GM18498 (cell line): ENCODE measurements at regions not wholly inside any gene's neighbourhood (a gene's known extent, or its start where the extent isn't known, plus 50 kb on each side); places are given as distances from the start of the nearest gene placed in this dataset.
"Not testable (repeated sequence)": the region's sequence is repeated elsewhere in the genome, so short reads cannot be mapped to it uniquely, and the experiment has no call there.

ENCODE experiments used
- ATAC-seq: cut with Tn5 transposase; IDR thresholded peaks from one replicate; pipeline ENCODE4 v1.9.1; 2021; ENCODE audit warnings: mild to moderate bottlenecking, moderate library complexity; ENCODE audit not compliant: unreplicated experiment

DNA sequence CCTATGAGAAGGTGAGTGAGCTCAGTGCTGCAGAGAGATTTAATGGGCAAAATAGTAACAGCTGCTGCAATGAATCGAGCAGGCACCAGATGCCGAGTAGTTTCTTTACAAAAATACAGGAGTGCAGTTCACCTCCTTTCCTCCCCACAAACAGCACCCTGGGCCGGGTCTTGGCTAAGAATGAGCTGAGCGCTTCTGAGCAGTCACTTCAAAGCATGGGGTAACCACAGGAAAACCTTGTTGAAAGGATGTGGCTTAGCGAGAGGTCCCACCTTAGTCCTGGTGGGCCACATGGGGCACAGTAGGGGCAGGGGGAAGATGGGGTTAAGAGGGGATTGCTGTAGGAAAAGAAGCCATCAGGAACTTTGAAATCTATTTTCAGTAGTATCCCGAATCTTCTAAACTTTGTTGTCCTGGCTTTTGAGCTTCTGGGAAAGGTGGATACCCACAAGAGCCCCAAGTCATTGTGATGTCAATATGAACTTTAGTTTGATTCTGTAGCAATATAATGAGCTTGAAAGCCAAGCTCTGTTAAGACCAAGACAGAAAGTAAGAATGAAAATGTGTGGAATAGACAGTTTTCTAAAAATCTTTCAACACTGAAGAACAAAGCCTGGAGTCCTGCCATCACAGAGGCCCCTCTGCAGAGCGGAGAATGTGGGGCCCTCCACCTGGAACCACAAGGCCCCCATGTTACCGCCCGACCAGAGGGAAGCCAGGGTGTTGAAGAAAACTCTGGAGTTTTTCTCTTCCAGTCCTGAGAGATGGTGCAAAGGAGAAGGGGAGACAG, 101.0 kb upstream of the ZNF236 start:
- no peak for ATAC-seq

DNA sequence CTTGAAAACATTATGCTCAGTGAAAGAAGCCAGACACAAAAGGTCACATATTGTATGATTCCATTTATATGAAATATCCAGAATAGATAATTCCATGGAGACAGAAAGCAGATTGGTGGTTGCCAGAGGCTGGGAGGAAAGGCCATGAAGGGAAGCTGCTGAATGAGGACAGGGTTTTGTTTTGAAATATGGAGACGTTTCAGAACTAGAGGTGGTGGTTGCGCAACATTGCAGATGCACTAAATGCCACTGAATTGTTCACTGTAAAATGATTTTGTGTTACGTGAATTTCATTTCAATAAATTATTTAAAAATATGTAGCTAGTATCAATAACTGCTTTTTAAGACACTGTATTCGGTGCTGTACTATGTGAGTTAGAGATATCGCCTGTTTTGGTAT, 101.7 kb upstream of the ZNF236 start:
- ATAC-seq = no peak

DNA sequence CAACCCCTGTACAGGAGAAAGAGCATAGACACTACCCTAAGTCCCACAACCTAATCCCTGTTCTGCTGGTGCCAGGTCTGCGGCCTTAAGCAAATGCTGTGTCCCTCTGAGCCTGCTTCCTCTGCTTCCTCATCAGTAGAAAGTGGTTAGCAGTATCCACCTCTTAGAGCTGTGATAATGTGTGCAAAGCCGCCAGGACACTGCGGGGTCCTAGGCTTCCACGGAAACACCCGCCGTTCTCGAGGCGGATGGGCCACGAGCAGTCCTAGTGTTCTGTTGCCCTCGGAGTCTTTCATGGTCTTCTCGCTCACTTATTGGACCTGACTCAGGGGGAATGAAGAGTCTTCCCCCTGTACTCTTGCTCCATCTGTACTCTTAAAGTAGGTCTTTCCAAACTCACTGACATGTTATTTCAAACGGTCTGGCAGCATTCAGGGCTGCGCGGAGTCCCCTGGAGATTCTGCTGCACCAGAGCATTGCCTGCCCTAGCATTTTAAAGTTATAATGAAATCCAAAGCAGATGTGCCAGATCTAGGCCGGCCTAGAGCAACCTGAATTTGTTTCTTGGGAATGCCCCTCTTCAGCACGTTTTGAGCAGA, 107.2 kb upstream of the ZNF236 start:
- no peak for ATAC-seq

DNA sequence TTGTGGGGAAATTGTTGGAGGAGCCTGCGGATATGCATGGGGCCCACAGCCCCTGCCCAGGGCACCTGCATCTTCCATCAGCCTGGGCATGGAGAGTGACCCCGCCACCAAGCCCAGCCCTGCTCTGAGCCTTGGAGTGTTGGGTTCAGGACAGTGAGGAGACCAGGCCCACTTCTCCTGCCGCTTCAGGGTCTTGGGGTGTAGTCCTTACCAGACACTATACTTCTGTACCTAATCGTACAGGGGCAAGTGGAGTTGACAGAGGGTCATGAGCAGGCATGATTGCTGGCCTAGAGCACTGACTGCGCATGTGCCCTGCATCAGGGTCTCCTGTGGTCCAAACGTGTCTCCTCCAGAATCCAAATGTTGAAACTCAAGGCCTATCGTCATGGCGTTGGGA, 108.9 kb upstream of the ZNF236 start:
- no peak for ATAC-seq

DNA sequence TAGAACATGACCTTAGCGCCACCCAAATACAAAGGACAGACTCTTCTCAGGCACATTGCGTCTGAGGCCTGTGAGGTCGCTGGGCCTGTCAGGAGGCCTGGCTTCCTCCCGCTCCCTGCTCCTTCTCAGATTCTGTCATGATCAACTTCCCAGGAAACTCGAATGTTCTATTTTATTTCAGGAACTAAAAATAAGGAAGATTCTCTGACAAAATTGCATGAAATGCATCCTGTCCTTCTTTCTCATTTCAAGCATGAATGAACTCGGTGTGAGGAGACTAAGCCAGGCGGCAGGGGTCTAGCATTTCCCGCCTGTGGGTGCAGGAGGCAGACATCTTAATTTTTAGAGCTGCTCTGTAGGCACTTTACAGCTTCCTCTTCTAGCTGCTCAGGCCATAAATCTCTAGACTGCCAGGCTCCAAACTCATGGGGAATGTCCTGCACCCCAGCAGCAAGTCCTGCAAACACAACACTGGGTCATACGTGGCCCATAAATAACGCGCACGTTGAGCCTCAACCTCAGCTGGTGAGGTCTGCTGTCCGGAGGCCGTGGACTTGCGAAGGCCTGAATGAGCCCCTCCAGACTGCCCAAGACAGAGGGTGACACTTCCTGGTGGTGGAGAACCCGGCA, 109.7 kb upstream of the ZNF236 start:
- ATAC-seq = no peak

DNA sequence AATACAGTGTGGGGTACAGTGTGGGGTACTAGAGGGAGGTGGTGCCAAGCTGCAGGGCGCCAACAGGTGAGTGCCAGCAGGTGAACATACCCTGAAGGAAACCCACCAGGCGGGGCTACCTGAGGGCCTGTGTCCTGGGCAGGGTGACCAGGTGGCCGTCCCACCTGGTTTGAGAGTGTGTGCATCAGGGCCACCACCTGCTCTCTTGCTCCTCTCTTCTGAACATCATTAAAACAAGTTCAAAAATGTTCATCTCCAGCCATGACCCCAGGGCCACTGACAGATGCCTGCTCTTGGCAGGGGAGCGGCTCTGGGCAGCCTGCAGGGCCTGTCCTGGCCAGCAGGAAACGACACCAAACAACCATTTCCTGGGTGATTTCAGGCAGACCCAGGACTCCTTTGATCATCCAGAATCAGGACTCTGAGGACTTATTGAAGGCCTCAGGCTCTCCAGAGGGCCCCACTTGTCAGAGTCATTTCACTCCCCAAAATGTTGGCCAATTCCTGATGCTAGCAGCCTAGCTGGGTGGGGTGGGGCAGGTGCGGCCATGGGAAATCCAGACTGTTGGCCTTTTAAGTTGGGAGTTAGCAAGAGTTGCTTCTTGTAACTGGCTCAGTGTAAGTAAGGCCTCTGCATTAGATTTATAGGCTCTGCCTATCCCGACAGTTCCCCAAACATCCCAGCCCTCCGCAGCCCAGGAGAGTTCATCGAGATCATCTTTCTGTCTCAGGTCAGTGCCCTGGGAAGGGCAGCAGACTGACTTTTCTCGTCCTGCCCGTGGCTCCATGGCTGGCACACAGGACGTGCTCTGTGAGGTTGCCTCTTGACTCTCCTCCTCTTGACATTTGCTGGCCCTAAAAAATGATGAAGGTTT, 111.5 kb upstream of the ZNF236 start:
- no peak for ATAC-seq

DNA sequence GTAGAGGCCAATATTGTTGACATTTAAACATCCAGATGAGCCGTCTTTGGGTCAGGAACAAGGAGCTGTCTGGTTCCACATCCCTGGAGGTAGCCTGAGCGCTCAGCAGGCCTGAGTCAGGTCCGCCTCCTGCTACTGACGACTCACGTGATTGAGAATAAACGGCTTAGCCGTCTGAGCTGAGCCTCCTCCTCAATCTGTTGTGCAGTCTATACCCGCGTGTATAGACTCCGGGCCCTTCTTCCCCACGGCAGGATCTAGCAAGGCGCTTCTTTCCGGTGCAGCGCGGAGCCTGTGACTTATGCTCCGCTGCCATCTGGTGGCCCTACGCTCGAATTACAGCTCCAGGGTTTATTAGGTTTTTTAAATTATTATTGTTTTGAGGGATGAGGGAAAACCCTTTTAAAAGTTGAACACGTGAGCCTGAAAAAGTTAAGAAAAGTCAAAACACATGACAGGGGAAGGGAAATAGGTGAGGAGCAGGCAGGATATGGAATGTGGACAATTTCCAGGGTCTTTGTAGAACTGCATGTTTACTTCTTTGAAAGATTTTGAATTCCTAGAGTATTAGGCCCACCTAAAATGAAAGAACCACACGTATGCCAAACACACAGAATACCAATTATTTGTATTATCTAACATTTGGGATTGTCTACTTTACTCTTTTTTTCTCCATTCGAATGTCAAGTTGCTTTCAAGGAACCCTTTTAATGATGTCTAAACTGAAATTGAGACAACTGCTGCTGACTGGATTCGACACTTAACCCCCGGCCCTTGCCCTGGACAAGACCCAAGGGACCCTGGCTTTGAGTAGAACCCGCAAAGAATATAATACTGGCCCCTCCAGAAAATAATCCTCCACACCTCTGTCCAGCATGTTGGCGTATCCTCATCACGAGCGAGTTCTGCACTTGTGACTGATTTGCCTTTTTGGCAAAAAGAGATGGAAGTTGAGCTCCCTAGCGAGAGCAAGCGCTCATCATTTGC, 112.4 kb upstream of the ZNF236 start:
- ATAC-seq = peak; percentile 87

DNA sequence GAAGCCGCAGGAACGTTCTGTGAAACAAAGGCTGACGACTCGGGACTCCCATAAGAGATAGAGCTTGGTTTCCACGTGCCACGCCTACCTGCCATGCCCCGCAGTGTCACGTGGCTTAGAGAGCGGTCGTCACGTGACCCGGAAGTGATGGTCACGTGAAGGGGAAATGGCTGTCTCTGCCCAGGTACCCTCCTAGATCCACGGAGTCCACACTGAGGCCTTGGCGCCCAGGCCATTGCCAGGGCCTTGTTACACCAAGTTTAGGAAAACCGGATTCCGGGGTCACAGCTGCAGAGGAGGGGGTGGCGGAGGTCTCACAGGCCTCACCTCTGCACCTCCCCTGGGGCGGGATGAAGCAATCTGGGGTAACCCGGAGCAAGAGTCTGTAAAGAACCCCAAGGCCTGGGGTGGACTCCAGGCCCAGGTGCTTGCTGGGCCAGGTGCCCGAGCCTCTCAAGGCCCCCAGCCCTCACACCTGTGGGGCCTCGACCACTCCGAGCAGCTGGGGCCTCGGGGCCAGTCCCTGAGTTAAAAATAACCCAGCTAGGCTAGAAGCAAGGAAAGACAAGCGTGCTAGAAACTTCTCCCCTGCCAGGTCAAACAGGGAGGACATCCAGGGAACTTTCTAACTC, 113.5 kb upstream of the ZNF236 start:
- no peak for ATAC-seq

DNA sequence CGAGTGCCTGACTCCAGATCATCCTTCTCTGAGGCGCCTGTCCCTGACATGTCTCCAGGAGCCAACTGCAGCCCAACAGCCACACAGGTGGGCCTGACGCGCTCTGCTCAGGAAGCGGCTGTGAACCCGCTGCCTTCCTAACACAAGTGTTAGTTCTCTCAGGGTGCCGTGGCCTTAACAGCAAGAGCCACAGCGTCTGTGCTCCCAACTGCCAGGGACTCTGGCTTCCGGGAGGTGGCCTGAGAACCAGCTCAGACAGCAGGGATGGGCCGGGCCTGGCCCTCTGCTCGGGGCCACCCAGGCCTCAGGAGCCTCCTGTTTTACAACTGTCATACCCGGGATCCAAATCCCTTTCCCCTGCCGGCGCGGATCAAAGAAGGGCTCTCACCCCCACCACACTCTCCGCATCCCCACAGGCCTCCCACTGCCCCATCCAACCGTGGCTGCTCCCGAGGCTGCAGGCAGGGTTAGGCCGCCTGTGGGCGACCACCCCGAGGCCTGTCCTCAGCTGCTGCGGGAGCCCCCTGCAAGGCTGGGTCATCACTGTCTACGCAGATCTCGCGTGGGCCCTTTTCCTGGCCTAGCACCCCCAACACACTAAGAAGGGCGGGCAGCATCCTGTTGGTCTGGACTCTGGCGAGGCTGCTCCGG, 114.2 kb upstream of the ZNF236 start:
- ATAC-seq = no peak

DNA sequence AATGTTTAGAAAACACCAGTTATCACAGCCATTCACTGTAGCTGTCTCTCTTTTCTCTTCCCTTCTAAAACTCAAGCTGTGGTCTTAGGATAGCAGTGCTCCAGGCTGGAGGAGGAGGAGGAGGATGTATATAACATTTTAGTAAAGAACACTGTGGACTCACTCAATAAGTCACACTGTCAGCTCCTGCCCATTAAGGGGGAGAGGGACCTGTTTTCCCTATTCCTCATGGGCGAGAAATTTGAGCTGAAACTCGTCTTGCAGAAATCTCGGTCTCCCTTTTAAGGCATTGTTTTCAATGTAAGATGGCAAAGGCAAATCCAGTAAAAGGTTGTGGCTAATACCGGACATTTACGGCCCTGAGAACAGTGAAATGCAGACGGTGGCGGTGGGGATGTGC, 114.8 kb upstream of the ZNF236 start:
- no peak for ATAC-seq

DNA sequence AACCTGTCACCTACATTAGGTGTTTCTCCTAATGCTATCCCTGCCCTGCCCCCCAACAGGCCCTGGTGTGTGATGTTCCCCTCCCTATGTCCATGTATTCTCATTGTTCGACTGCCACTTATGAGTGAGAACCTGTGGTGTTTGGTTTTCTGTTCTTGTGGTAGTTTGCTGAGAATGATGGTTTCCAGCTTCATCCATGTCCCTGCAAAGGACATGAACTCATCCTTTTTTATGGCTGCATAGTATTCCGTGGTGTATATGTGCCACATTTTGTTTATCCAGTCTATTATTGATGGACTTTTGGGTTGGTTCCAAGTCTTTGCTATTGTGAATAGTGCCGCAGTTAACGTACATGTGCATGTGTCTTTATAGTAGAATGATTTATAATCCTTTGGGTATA, 117.8 kb upstream of the ZNF236 start:
- ATAC-seq = not testable (repeated sequence)

DNA sequence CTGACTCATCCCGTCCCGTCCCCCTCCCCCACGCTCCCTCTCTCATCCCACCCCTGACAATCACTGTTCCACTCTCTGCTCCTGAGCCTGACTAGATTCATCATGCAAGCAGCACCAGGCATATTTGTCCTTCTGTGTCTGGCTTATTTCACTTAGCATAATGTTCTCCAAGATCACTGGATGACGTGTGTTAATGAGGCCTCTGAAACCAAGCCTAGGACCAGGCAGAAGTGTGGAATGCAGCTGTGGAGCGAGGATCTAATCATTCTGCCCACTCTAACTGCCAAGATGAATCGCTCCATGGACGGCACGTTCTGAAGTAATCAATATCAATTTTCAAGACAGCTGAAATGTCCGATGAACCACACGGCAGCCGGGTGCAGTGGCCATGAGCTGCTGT, 122.4 kb upstream of the ZNF236 start:
- no peak for ATAC-seq

DNA sequence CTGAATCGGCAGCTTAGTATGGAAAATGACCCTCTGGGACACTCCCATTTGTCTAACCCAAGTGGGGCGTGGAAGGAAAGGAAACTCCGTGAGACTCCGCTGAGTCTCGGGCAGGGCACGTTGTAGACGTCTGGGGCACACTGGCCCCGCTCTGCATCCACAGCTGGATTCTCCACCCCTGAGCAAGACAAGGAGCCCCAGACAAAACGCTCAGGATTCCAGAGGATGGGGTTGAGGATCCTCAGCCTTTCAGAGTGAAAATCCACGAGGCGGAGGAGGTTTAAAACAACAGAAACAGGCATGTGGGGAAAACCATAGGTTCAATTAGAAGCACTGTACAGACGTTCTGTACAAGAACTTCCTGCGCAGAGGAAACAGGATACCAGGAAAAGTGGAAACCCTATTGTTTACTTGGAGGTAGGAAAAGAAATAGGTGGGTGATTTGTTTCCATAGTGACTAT, 124.9 kb upstream of the ZNF236 start:
- ATAC-seq = no peak

DNA sequence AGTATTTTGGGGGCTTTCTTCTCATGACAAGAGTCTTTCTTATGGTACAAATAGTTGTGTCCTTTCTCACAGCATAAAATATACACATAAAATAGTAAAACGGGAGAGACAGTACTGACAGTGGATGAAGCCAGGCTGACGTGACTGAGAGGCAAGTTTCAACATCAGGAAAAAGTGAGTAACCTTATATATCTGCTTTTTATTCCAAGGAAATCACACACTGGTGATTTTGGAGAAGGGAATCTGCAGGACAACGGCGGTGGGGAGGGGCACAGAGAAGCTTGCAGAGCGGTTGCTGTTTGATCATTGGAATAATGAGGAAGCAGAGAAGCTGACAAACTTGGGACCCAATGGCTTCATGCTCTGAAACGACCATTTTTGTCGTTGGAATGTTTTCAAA, 130.6 kb upstream of the ZNF236 start:
- ATAC-seq = no peak

DNA sequence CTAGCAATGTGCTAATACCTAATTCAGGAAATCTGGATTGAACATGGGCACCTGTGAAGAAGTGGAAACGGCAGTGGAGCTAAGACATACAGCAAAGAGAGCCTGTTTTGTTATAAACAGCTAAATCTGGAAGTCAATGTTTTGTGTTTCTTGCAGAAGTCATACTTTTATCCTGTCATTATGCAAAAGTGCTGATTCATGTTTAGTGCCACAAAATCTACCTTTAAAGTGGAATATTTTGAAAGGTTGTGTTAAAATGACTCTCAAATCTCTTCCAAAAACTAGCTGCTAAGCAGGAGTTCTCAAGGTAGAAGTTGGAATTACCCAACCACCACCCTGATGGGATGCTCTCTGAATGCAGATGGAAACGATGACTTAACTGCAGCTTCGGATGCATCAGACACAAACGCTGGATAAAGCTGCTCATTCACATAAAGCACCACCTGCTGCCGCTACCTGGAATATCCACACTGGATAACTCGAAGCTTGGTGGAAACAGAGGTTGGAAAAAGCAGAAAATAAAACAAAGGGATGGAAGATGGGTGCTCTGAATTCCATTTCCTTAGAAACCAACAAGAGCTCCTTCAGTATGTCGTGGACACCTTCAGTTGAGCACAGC, 132.6 kb upstream of the ZNF236 start:
- no peak for ATAC-seq

DNA sequence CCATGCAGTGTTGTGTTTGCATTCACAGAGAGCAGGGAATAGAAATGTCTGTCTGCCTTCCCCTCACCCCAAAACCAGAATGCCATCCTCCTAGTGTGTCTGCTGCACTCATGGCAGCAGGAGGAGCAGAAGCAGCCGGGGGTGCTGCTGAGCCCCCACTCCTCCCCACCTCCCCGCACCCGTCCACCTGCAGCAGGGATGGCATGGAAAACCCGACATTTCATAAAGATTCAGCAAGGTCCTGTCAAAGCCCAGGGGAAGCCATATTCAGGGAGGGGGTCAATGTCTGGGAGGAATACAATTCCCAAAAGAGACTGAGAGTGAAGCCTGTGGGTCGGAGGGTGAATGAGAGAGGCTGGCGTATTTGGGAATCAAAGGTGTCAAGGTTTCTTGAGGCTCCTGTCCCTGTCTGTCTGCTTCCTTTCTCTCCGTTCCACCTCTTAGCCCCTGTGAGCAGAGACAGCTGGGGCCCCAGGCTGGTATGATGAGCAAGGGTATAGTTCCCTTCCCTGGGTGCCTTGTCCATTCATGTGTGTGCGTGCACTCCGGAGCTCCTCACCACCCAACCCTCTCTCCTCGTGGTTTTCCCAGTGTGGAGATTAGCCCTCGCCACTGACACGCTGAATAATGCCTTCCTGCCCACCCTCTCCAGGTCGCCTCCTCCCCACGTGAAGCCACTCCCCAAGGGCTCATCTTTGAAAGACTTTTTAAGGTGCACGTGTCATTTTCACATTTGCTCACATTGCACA, 133.5 kb upstream of the ZNF236 start:
- ATAC-seq = no peak

DNA sequence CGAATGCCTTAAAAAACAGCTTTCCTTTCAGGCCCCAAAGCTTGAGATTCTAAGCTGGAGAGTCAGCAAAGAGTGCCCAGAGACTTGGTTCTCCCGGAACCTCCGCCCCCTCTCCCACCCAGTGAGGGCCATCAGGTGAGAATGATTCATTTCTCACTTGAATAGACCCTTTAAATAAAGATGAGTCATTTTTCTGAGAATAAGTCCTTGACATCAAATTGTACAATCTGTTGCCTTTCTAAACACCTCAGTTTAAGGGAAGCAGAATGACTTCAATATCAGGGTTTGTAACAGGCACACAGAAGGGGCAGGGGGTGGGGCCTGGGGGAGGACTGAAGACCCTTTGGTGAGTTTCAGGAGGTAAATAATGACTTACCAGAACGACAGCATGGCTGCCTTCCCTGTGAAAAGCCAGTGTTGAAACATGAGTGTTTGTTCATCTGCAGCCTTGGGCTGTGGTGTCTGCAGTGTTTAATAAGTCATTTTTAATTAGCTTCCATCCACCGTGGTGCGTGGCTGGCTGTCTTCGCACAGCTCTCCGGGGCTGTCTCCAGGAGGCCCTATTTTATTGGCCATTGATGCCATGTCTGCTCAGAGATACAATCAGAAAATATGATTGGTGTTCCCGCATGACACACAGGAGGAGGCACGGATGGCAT, 134.9 kb upstream of the ZNF236 start:
- ATAC-seq = peak; percentile 43
